GM13976 (cell line): ENCODE measurements at regions not wholly inside any gene's neighbourhood (a gene's known extent, or its start where the extent isn't known, plus 50 kb on each side); places are given as distances from the start of the nearest gene placed in this dataset.

Experiments used
- DNase-seq: peaks from one replicate; pipeline ENCODE4 v3.0.0; 2012; ENCODE audit warnings: low spot score
- in situ Hi-C: fragments of 300-500 bp; cut with MboI; formaldehyde crosslinking; loops from one replicate; pipeline ENCODE4 v1.12.0; 2022; ENCODE audit warnings: low sequenced_read_pairs, mixed read lengths, inconsistent platforms; ENCODE audit not compliant: unreplicated experiment
- TF ChIP-seq, protein P1 (sequence below): IDR thresholded peaks from 2 replicates; pipeline ENCODE4 v1.5.1; 2012; ENCODE audit warnings: borderline replicate concordance, mild to moderate bottlenecking; ENCODE audit not compliant: insufficient read depth; ENCODE audit errors: extremely low read depth, missing control alignments, control extremely low read depth

DNA sequence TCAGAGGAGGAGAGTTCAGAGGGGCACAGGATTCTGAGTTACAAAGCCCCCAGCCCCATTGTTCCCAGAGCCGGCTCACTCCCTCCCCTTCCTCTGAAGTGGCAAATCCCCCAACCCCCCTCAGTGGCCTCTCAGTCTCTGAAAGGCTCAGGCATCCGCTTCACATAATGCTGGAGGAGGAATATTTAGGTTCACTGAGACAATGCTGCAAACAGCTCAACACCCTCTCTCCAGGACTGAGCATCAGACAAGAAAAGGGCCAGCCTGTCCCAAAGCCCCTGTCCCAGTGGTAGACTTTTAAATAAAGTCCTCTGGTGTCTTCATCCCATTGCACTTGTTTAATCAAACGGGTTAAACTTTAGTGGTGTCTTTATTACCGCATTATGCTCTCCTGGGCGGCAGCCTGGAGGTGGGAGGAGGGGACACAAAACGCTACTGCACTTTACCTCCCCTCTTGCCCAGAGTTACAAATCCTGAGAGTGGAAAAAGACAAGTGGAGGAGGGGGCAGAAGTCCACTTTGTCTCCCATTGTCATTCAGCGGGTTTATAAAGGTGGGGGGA lies 257.9 kb downstream of the FGFR2 start:
- no peak for DNase-seq
- in situ Hi-C loops, result no loop called here
- TF ChIP-seq, protein P1, sequence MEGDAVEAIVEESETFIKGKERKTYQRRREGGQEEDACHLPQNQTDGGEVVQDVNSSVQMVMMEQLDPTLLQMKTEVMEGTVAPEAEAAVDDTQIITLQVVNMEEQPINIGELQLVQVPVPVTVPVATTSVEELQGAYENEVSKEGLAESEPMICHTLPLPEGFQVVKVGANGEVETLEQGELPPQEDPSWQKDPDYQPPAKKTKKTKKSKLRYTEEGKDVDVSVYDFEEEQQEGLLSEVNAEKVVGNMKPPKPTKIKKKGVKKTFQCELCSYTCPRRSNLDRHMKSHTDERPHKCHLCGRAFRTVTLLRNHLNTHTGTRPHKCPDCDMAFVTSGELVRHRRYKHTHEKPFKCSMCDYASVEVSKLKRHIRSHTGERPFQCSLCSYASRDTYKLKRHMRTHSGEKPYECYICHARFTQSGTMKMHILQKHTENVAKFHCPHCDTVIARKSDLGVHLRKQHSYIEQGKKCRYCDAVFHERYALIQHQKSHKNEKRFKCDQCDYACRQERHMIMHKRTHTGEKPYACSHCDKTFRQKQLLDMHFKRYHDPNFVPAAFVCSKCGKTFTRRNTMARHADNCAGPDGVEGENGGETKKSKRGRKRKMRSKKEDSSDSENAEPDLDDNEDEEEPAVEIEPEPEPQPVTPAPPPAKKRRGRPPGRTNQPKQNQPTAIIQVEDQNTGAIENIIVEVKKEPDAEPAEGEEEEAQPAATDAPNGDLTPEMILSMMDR, result no peak

DNA sequence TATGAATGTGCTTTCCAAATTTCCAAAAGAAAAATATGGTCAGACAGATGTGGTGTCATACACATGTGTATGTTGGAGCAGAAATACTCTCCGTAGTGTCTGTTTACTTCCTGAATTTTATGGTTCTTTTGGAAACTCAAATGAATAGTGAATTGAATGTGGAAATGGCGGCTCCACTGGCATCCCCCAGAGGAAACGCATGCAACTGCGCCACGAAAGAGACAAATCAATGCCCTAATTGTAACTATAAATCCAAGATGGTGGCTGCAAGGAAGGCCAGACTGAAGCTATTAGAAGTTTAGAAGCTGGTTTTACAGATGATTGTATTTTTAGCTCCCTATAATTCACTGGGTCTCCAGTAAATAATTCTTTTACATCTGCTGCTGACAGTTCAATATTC lies 246.7 kb downstream of the FGFR2 start:
- in situ Hi-C loops, result no loop called here
- no peak for DNase-seq
- TF ChIP-seq, protein P1, result no peak

DNA sequence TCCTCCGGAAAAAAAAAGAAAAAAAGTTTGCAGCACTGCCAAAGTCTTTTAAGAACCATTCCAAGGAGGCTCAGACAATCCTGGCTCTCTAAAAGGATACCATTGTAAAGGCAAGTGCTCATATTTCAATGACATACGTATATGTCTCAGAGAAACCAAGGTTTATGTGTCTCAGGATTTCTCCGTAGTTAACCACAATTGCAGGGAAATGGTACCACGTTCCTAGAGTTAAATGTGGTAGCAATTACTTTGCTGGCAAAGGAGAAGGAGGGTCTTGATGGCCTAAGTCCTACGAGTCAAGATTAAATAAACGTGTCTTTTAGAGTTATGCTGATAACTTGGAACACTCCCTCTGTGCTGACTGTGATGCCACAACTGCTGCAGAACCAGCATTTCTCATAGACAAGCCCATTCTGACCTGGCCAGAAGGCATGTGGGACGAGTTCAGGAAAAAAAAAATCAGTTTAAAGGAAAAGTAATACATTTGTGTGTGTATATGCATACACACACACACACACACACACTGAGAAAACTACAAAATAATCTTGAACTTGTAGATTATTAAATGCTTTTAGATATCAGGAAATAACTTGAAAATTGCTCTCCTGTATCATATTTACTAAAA lies 245.9 kb downstream of the FGFR2 start:
- in situ Hi-C loops, result no loop called here
- TF ChIP-seq, protein P1, result no peak
- DNase-seq, result no peak

DNA sequence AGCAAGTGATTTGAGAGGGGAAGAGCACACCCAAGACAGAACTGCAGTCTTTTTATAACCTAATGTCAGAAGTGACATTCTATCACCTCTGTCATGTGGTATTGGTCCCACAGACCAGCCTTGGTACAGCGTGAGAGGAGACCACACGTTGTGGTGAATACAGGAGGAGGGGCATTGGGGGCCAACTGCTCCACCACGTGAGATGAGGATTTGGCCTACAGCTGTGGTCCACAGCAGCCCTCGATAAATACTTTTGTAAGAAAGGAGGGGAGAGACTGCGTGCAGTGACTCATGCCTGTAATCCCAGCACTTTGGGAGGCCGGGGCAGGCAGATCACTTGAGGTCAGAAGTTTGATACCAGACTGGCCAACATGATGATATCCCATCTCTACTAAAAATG lies 243.1 kb downstream of the FGFR2 start:
- no peak for DNase-seq
- in situ Hi-C loops, result no loop called here
- TF ChIP-seq, protein P1, result no peak

DNA sequence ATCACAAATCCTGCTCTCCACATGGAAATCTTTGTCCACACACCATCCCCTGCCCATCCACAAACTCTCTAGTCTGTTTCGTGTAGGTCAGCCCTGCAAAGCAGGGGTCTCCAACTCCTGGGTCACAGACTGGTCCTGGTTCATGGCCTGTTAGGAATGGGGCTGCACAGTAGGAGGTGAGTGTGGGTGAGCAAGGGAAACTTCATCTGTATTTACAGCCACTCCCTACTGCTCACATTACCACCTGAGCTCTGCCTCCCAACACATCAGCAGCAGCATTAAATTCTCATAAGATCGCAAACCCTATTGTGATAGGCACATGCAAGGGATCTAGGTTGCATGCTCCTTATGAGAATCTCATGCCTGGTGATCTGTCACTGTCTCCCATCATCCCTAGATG lies 242.1 kb downstream of the FGFR2 start:
- TF ChIP-seq, protein P1, result no peak
- in situ Hi-C loops, result no loop called here
- DNase-seq, result no peak

DNA sequence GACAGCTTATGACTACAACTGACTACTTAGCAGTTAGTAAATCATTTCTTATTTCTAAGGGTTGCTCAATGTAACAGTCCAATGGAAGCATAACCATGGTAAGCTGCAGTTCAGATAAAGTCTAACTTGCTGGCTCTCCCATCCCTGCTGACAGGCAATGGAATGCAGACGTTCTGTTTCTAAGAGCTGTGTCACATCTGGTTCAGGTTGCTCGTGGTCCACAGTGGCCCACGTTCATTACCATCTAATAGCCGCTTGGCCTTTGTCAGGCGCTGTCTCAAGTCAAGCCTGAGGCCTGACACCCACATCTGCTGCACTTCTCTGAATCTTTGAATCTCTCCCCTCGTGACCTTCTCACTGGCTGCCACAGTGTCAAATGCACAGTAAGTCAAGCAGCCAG lies 240.8 kb downstream of the FGFR2 start:
- in situ Hi-C loops, result no loop called here
- no peak for DNase-seq
- TF ChIP-seq, protein P1, result no peak
